Tibial artery (tissue), 4 donors: ENCODE measurements at regions not wholly inside any gene's neighbourhood (a gene's known extent, or its start where the extent isn't known, plus 50 kb on each side); places are given as distances from the start of the nearest gene placed in this dataset.

Source experiments
- DNase-seq, 2 donors: peaks; one replicate each; pipeline ENCODE4 v3.0.0-alpha.2; 2019
- H3K27ac ChIP-seq, 2 donors: fragments of 200-600 bp; sonication (generic) in 1 of 2; 1 replicate in 1 of 2; 2 replicates in 1 of 2; pipeline ENCODE4 v1.5.1; 2018 to 2019; ENCODE audit warnings: mild to moderate bottlenecking in 1 of 2
- H3K27me3 ChIP-seq, 2 donors: fragments of 200-600 bp; sonication (generic) in 1 of 2; one replicate each; pipeline versions ENCODE4 v1.5.1 to v1.6.0; 2016 to 2019
- H3K36me3 ChIP-seq, 3 donors: fragments of 200-600 bp; sonication (generic) in 2 of 3; one replicate each; pipeline ENCODE4 v1.5.1; 2016 to 2019; ENCODE audit warnings: mild to moderate bottlenecking in 2 of 3
- H3K4me1 ChIP-seq, 4 donors: fragments of 200-600 bp; sonication (generic) in 2 of 4; 1 replicate in 3 of 4; 2 replicates in 1 of 4; pipeline ENCODE4 v1.5.1; 2016 to 2019
- H3K4me3 ChIP-seq, 2 donors: fragments of 200-600 bp; sonication (generic) in 1 of 2; 1 replicate in 1 of 2; 2 replicates in 1 of 2; pipeline ENCODE4 v1.5.1; 2018 to 2019; ENCODE audit warnings: mild to moderate bottlenecking in 2 of 2
- H3K9me3 ChIP-seq, 3 donors: fragments of 200-600 bp; sonication (generic) in 1 of 3; one replicate each; pipeline ENCODE4 v1.5.1; 2016 to 2019
- intact Hi-C: fragments of 100-400 bp; cut with DNase I; formaldehyde crosslinking; loops from one replicate; pipeline ENCODE4 v1.15.0; 2023; ENCODE audit warnings: low total_unique reads
- TF ChIP-seq, protein P1 (sequence below), 2 experiments: fragments of 200-600 bp in 1 of 2; fragments of 450-650 bp in 1 of 2; IDR thresholded peaks; one replicate each; pipeline ENCODE4 v1.5.1; 2017 to 2019; ENCODE audit warnings: antibody characterized with exemption in 2 of 2, mild to moderate bottlenecking in 1 of 2, moderate library complexity in 1 of 2

DNA sequence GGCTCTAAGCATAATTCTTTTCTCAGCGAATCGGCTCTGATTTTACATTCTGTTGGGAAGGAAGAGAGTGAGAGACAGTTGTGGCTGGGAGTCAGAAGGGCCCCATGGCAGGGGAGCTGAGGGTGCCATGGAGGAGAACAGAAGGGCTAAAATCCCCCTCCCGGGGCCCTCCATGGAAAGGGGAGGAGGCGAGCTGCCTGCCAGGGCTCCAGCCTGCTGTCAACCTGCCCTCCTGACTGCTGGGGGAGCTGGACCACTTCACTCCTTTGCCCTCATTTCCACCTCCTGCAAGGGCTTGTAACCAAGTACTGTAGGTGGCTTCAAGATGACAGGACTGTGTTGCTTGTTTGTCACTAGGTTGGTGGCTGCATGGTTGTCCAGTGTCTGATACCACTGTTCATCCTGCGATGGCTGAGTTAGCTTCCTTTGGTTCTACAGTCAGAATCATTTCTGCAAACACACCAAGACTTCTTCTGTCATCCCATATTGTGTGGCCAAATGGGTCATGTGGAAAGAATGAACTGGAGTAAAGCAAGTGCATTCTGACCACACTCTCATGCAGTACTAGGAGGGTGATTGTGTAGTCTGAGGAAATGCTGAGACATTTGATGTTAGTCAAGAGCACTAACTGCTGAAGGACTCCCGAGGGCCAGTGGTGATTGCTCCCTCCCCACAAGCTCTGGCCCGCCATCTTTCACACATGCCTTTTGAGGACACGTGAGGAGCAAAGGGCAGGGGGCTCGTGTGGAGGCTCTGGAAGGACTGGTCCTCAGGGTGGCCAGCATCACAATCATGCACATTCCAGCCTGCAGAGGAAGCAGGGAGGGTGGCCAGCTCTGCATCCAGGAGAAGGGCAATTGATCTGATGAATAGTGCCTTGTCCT, 307.2 kb downstream of the GADD45G start:
- no peak for DNase-seq
- Histone ChIP-seq H3K36me3 (no peaks in the 10 kb centered on the region), H3K9me3 (no peaks in the 10 kb centered on the region), H3K27me3 (no peaks in the 10 kb centered on the region), H3K27ac (no peak overlapping the region), H3K4me3 (no peak overlapping the region), H3K4me1 (no peaks in the 10 kb centered on the region)
- intact Hi-C loops, result no loop called here
- TF ChIP-seq, protein P1, sequence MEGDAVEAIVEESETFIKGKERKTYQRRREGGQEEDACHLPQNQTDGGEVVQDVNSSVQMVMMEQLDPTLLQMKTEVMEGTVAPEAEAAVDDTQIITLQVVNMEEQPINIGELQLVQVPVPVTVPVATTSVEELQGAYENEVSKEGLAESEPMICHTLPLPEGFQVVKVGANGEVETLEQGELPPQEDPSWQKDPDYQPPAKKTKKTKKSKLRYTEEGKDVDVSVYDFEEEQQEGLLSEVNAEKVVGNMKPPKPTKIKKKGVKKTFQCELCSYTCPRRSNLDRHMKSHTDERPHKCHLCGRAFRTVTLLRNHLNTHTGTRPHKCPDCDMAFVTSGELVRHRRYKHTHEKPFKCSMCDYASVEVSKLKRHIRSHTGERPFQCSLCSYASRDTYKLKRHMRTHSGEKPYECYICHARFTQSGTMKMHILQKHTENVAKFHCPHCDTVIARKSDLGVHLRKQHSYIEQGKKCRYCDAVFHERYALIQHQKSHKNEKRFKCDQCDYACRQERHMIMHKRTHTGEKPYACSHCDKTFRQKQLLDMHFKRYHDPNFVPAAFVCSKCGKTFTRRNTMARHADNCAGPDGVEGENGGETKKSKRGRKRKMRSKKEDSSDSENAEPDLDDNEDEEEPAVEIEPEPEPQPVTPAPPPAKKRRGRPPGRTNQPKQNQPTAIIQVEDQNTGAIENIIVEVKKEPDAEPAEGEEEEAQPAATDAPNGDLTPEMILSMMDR (IDR thresholded peaks at IDR 0.05), result no peak

DNA sequence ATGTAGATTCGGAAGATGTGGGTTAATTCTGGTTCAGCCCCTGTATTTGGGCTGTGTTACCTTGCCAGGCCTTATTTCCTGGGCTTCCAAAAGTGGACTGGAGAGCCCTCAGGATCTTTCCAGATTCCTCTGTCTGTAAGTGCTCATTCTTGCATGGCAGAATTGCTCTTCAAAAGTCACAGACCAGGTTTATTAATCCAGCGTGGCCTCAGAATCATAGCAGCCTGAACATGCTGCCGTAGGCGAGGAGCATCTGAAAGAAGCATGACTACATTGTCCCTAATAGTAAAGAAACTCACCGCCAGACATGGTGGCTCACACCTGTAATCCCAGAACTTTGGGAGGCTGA, 307.8 kb downstream of the GADD45G start:
- DNase-seq, result no peak
- H3K27ac ChIP-seq, result no peak overlapping the region
- TF ChIP-seq, protein P1 (IDR thresholded peaks at IDR 0.05), result no peak
- intact Hi-C loops, result no loop called here
- H3K36me3 ChIP-seq, result no peaks in the 10 kb centered on the region
- no peaks in the 10 kb centered on the region for H3K27me3 ChIP-seq
- no peak overlapping the region for H3K4me3 ChIP-seq
- no peaks in the 10 kb centered on the region for H3K9me3 ChIP-seq
- H3K4me1 ChIP-seq, result no peaks in the 10 kb centered on the region

DNA sequence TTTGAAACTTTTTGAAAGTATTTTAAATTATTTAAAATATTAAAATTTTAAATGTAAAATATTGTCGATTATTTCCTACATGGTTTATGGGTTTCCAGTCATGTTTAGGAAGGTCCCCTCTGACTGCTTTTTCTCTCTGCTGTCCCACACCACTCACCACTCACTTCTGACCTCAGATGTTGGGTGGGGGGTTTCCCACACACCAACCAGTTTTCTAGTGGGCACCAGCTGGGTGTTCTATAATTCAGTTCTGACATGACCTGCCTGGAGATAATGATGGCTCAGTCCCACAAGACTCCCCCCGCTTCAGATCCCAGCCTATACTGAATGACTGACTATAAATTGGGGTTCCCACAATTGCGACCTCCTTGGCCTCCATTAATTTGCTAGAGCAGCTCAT, 310.4 kb downstream of the GADD45G start:
- TF ChIP-seq, protein P1 (IDR thresholded peaks at IDR 0.05), result no peak
- H3K36me3 ChIP-seq, result no peaks in the 10 kb centered on the region
- DNase-seq, result no peak
- intact Hi-C loops, result no loop called here
- no peaks in the 10 kb centered on the region for H3K27me3 ChIP-seq
- no peaks in the 10 kb centered on the region for H3K9me3 ChIP-seq
- H3K27ac ChIP-seq, result no peak overlapping the region
- H3K4me3 ChIP-seq, result no peak overlapping the region
- H3K4me1 ChIP-seq, result no peaks in the 10 kb centered on the region

DNA sequence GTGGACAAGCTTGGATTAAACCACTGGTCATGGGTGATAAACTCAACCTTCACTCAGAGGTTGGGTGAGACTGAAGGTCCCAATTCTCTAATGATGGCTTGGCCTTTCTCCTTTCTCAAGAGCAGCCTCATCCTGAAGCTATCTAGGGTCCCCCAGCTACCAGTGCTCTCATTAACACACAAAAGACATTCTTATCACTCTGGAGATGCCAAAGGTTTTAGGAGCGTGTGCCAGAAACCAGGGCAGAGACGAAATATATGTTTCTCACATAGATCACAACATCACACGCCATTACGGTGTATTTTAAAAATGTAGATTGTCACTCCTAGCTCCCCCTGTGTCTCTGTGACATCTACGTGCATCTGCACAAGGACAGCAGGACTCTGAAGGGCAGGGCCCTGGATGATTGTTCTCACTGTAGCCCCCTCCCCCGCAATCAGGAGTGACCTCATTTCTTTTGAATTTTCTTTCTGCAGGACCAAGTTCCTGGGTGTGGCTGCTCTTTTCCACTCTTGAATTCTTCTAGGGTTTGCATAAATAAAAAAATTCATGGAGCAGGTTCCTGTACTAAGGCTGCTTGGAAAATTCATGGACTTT, 311.3 kb downstream of the GADD45G start:
- TF ChIP-seq, protein P1 (IDR thresholded peaks at IDR 0.05), result no peak

DNA sequence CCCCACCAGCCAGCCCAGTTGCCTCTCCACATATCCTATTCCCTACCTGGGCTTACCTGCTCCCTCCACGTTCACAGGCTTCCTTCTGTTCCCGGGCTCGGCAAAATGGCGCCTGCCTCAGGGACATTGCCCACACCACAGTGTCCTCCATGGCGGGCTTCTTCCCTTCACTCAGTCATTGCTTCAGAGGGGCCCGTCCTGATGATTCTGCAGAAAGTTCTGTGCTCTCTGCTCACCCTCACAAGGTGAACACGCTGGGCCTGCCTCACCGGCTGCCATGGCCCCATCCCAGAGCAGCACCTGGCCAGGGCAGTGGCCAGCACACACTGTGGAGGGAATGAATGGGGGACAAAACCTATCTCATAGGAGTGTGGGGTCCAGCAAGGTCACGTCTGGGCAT, 313.0 kb downstream of the GADD45G start:
- Histone ChIP-seq H3K4me1 (no peaks in the 10 kb centered on the region), H3K4me3 (no peak overlapping the region), H3K27ac (no peak overlapping the region), H3K36me3 (no peaks in the 10 kb centered on the region), H3K9me3 (no peaks in the 10 kb centered on the region), H3K27me3 (peaks cover 0 to 3% of the 10 kb centered on the region in 2 donors)
- TF ChIP-seq, protein P1 (IDR thresholded peaks at IDR 0.05), result no peak
- intact Hi-C loops, result no loop called here
- DNase-seq, result no peak

More for the DNA sequence above, 311.3 kb downstream of the GADD45G start:
- Histone ChIP-seq H3K27ac (no peak overlapping the region), H3K27me3 (peaks cover 0 to under 1% of the 10 kb centered on the region in 2 donors), H3K4me3 (no peak overlapping the region), H3K4me1 (no peaks in the 10 kb centered on the region), H3K36me3 (no peaks in the 10 kb centered on the region), H3K9me3 (no peaks in the 10 kb centered on the region)
- no peak for DNase-seq
- intact Hi-C loops, result no loop called here
